ENCODE measurements at regions not wholly inside any gene's neighbourhood (a gene's known extent, or its start where the extent isn't known, plus 50 kb on each side); places are given as distances from the start of the nearest gene placed in this dataset.

- DNase-seq (ENCODE audit: low spot score): no peak
Observed at GRCh38 chr3:135867911-135868310, 97.6 kb upstream of the PPP2R3A start.

GRCh38 chr3:135868801-135869200 lies 96.7 kb upstream of the PPP2R3A start:
- no peak for DNase-seq (ENCODE audit: low spot score)

DNA sequence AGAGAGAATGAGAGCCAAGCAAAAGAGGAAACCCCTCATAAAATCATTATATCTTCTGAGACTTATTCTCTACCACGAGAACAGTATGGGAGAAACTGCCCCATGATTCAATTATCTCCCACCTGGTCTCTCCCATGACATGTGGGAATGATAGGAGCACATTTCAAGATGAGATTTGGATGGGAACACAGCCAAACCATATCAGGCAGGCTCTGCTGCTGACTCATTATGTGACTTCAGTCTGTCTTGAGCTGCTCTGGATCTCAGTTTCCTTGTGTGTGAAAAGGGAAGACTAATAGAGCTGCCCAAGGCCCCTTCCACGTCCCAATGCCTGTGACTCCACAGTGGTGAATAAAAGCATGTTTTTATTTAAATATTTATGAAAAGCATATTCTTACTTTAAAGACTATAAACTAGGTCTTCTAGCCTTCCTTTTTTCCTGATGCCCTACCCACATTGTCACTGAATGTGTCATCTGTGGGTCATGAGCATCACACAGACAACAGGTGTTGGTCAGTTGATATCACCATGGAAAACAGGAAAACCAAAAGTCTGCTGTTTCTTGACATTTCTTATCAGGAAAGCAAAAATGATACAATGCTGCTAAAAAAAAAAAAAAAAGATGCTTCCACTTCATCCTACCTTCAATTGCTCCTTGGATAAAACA lies 96.0 kb upstream of the PPP2R3A start:
- DNase-seq (ENCODE audit: low spot score): no peak

- no peak for DNase-seq (ENCODE audit: low spot score)
Observed at GRCh38 chr3:135871311-135871710, 94.2 kb upstream of the PPP2R3A start.

GRCh38 chr3:135874035-135874434 lies 91.5 kb upstream of the PPP2R3A start:
- no peak for DNase-seq (ENCODE audit: low spot score)

- no peak for DNase-seq (ENCODE audit: low spot score)
Observed at GRCh38 chr3:135878501-135878900, 87.0 kb upstream of the PPP2R3A start.

DNA sequence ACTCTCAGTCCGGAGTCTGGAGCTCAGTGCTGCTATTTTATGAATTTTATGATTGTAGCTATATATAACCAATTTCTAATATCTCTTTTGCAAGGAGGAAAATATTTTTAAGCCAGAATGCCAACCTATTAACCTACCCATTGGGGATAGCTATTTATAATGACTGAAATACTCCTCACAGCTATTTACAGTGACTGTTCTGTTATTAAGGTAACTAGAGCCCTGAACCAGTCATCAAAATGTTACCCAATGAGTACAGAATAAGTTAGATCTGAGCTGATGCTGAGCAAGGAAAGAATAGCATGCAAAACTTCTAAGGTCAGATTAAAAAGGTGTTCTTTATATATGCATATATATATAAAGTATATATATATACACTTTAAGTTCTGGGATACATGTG lies 79.6 kb upstream of the PPP2R3A start:
- no peak for DNase-seq (ENCODE audit: low spot score)

- no peak for DNase-seq (ENCODE audit: low spot score)
Observed at GRCh38 chr3:135887220-135887619, 78.3 kb upstream of the PPP2R3A start.

- DNase-seq (ENCODE audit: low spot score): no peak
Observed at GRCh38 chr3:135889443-135889842, 76.1 kb upstream of the PPP2R3A start.

DNA sequence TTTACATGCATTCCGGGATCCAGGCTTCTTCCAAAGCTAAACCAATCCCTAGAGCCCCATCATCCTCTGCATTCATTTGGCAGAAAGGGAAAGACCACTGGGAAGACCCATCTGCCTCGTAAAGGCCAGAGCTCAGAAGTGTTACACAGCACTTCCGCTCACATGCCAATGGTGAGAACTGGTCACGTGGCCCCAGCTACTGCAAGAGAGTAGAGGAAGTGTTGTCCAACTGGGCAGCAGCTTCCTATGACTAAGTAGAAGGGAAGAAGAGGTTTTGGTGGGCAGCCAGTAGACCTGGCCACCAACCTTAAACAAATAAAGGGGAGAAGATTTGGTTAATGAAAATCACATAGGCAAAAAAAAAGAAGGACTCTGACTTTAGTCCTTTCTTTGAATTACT lies 74.4 kb upstream of the PPP2R3A start:
- no peak for DNase-seq (ENCODE audit: low spot score)

DNA sequence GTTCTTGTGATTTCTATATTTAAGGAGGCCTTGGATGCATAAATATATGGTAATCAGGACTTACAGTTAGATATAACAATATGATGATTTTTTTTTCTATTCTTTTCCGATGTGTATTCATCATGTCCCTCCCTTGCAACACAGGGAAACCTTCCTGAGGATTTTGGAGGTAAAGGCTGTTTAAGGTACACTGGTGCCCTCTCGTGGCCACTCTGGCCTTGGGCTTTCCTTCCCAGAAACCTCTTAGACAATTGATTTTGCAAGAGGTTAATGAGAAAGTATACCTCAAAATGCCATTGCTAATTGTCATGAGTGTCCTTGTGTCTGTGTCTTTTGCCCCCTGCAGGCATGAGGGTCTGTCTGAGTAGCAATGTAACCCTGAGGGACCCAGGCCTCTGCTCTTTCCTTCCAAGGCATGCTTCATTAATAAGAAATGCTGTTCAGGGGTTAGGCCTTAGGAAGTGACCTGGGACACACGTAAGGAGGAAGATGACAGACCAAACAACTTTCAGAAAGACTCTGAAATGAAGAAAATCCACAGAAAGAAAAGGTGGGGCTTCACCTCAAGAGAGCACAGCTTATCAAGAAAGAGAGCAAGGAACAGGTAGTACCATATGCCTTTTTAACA lies 70.3 kb upstream of the PPP2R3A start:
- DNase-seq (ENCODE audit: low spot score): peak; percentile 72

DNA sequence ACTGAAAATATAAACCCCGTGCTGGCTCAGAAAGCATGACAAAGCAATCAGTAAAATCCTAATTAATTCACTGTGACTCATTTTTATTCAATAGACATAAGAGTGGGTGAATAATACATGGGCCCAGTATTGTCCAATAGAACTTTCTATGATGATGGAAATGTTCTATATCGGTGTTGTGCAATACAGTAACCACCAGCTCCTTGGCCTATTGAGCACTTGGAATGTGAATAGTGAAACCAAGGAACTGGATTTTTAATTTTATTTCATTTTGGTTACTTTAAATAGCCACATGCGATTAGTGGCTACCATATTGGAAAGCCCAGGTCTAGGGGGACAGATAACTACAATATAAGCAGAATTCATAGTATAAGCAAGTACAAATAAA lies 69.8 kb upstream of the PPP2R3A start:
- no peak for DNase-seq (ENCODE audit: low spot score)

DNA sequence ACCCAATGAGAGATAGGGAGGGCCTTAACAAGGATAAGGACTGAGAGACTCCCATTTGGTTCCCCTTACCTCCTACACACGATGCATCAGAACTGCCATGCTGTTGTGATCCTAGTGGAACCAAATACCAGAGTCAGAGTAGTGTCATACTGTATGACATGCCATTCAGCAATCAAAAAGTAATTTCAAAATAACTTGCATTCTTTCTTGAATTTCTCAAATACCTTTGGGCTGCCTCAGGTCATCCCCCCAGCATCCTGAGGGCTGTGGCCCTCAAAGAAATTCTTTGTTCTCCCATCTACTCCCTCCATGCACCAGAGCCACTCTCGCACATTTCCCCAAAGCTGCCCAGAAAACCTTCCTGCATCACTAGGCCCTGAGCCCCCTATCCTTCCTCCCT lies 68.9 kb upstream of the PPP2R3A start:
- DNase-seq (ENCODE audit: low spot score): no peak

DNA sequence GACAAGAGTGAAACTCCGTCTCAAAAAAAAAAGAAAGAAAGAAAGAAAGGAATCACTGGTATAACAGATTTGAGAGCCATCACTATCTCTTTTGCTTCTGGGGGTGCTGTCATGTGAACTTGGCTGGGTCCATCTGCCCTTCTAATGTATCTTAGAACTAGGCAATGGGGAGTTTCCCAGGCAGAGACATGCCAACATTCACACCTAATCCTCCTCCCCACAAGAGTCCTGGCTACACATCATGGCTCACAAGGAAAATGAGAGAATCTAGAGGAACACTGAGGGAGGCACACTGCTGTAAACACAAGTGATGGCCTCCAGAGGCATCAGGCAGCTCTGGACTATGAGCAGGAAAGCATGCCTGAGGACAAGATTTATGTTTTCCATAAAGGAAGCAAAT lies 67.8 kb upstream of the PPP2R3A start:
- no peak for DNase-seq (ENCODE audit: low spot score)

- DNase-seq (ENCODE audit: low spot score): no peak
Observed at GRCh38 chr3:135898774-135899173, 66.8 kb upstream of the PPP2R3A start.

- no peak for DNase-seq (ENCODE audit: low spot score)
Observed at GRCh38 chr3:135905058-135905724, 60.3 kb upstream of the PPP2R3A start.

GRCh38 chr3:135907422-135908165 lies 57.9 kb upstream of the PPP2R3A start:
- no peak for DNase-seq (ENCODE audit: low spot score)

GRCh38 chr3:135908225-135908624 lies 57.3 kb upstream of the PPP2R3A start:
- DNase-seq (ENCODE audit: low spot score): no peak

- DNase-seq (ENCODE audit: low spot score): no peak
Observed at GRCh38 chr3:135908737-135909136, 56.8 kb upstream of the PPP2R3A start.

DNA sequence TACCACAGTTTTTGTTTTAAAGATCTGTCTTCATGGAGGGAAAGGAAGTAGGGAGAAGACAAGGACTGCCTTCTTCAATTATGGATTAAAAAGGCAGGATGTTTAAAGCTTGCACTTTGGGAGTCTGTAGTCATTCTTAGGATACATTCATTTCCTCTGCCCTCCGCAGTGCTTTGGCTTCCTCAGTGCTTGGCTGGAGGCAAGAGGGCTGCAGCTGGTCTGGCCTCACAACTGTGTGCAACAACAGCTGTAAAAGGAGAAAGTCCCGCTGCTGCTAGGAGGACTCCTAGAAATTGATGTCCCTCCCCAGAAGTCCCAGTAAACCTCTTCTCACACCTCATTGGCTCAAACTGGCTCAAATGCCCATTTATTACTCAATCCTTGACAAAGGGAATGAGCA lies 54.4 kb upstream of the PPP2R3A start:
- DNase-seq (ENCODE audit: low spot score): no peak

GRCh38 chr3:135915206-135915605 lies 50.3 kb upstream of the PPP2R3A start:
- DNase-seq (ENCODE audit: low spot score): peak; percentile 11
